ENCODE measurements at regions not wholly inside any gene's neighbourhood (a gene's known extent, or its start where the extent isn't known, plus 50 kb on each side); places are given as distances from the start of the nearest gene placed in this dataset.
"Not testable (repeated sequence)": the region's sequence is repeated elsewhere in the genome, so short reads cannot be mapped to it uniquely, and the experiment has no call there.

GRCh38 chr2:16721529-16721928 lies 55.9 kb upstream of the CYRIA start:
- CTCF ChIA-PET; H3K36me3 ChIP-seq (ENCODE audit: control insufficient read depth in 2 of 2, extremely low read depth in 1 of 2, insufficient read depth in 1 of 2, low read length in 1 of 2); H3K27ac Mint-ChIP-seq; H3K4me1 Mint-ChIP-seq; H3K36me3 Mint-ChIP-seq; H3K4me1 ChIP-seq (ENCODE audit: control insufficient read depth in 1 of 2, extremely low read depth in 1 of 2, insufficient read depth in 2 of 2, low read length in 2 of 2); H3K9me3 ChIP-seq; DNase-seq; H3K27ac ChIP-seq (ENCODE audit: low read length); ATAC-seq (replicated peaks in 1 of 4); H3K4me3 ChIP-seq (ENCODE audit: control insufficient read depth in 1 of 2, extremely low read depth in 1 of 2, low read length in 1 of 2); H3K9me3 Mint-ChIP-seq; H3K4me3 Mint-ChIP-seq; H3K27me3 ChIP-seq (replicated peaks in 1 of 2; ENCODE audit: control insufficient read depth in 2 of 2, extremely low read depth in 1 of 2, insufficient read depth in 2 of 2, low read length in 1 of 2): not testable (repeated sequence)
- POLR2A ChIA-PET, result interaction anchor here in 1 of 2 donors (0.7 kb wide), 1 partner anchor 13 kb away, joined by 5 read pairs; no protein-coding TSS in a partner anchor
- peaks cover 2 to 27% of the 10 kb centered on the region in 2 donors for H3K27me3 Mint-ChIP-seq
- WGBS (ENCODE audit: insufficient coverage), result 67% methylated on average over 1 of the region's 4 CpGs

- H3K9me3 ChIP-seq; H3K27me3 ChIP-seq (replicated peaks in 1 of 2; ENCODE audit: control insufficient read depth in 2 of 2, extremely low read depth in 1 of 2, insufficient read depth in 2 of 2, low read length in 1 of 2); CTCF ChIA-PET; H3K36me3 Mint-ChIP-seq; ATAC-seq (replicated peaks in 1 of 4); H3K4me3 ChIP-seq (ENCODE audit: control insufficient read depth in 1 of 2, extremely low read depth in 1 of 2, low read length in 1 of 2); POLR2A ChIA-PET; H3K4me3 Mint-ChIP-seq; H3K9me3 Mint-ChIP-seq; H3K36me3 ChIP-seq (ENCODE audit: control insufficient read depth in 2 of 2, extremely low read depth in 1 of 2, insufficient read depth in 1 of 2, low read length in 1 of 2); DNase-seq; H3K27ac ChIP-seq (ENCODE audit: low read length); H3K4me1 ChIP-seq (ENCODE audit: control insufficient read depth in 1 of 2, extremely low read depth in 1 of 2, insufficient read depth in 2 of 2, low read length in 2 of 2); H3K27ac Mint-ChIP-seq; H3K4me1 Mint-ChIP-seq: not testable (repeated sequence)
- 57% methylated on average over 1 of the region's 3 CpGs for WGBS (ENCODE audit: insufficient coverage)
- peaks cover 2 to 27% of the 10 kb centered on the region in 2 donors for H3K27me3 Mint-ChIP-seq
Observed at GRCh38 chr2:16720737-16721136, 55.1 kb upstream of the CYRIA start.

- ChIA-PET POLR2A (no interaction called here), CTCF (no interaction called here)
- H3K4me1 Mint-ChIP-seq, result no peaks in the 10 kb centered on the region
- DNase-seq (no peak), ATAC-seq (replicated peaks in 1 of 4) (no peak)
- H3K4me3 Mint-ChIP-seq, result no peak overlapping the region
- H3K27ac Mint-ChIP-seq, result no peak overlapping the region
- no peaks in the 10 kb centered on the region for H3K36me3 Mint-ChIP-seq
- Histone ChIP-seq H3K4me1 (ENCODE audit: control insufficient read depth in 1 of 2, extremely low read depth in 1 of 2, insufficient read depth in 2 of 2, low read length in 2 of 2) (no peaks in the 10 kb centered on the region), H3K36me3 (ENCODE audit: control insufficient read depth in 2 of 2, extremely low read depth in 1 of 2, insufficient read depth in 1 of 2, low read length in 1 of 2) (no peaks in the 10 kb centered on the region), H3K27me3 (replicated peaks in 1 of 2; ENCODE audit: control insufficient read depth in 2 of 2, extremely low read depth in 1 of 2, insufficient read depth in 2 of 2, low read length in 1 of 2) (peaks cover 0 to 7% of the 10 kb centered on the region in 2 experiments), H3K9me3 (no peaks in the 10 kb centered on the region), H3K27ac (ENCODE audit: low read length) (no peak overlapping the region), H3K4me3 (ENCODE audit: control insufficient read depth in 1 of 2, extremely low read depth in 1 of 2, low read length in 1 of 2) (no peak overlapping the region)
- no peaks in the 10 kb centered on the region for H3K9me3 Mint-ChIP-seq
- peaks cover 2 to 21% of the 10 kb centered on the region in 2 donors for H3K27me3 Mint-ChIP-seq
- 71% methylated on average over 2 of the region's 3 CpGs for WGBS (ENCODE audit: insufficient coverage)
Observed at GRCh38 chr2:16719485-16719808, 53.8 kb upstream of the CYRIA start.

- ChIA-PET CTCF (no interaction called here), POLR2A (no interaction called here)
- Histone ChIP-seq H3K36me3 (ENCODE audit: control insufficient read depth in 2 of 2, extremely low read depth in 1 of 2, insufficient read depth in 1 of 2, low read length in 1 of 2) (no peaks in the 10 kb centered on the region), H3K27me3 (replicated peaks in 1 of 2; ENCODE audit: control insufficient read depth in 2 of 2, extremely low read depth in 1 of 2, insufficient read depth in 2 of 2, low read length in 1 of 2) (peaks cover 0 to 7% of the 10 kb centered on the region in 2 experiments), H3K4me3 (ENCODE audit: control insufficient read depth in 1 of 2, extremely low read depth in 1 of 2, low read length in 1 of 2) (no peak overlapping the region), H3K4me1 (ENCODE audit: control insufficient read depth in 1 of 2, extremely low read depth in 1 of 2, insufficient read depth in 2 of 2, low read length in 2 of 2) (no peaks in the 10 kb centered on the region), H3K9me3 (no peaks in the 10 kb centered on the region), H3K27ac (ENCODE audit: low read length) (no peak overlapping the region)
- no peaks in the 10 kb centered on the region for H3K9me3 Mint-ChIP-seq
- DNase-seq, result no peak
- no peak overlapping the region for H3K4me3 Mint-ChIP-seq
- H3K27me3 Mint-ChIP-seq, result peaks cover 2 to 15% of the 10 kb centered on the region in 2 donors
- WGBS (ENCODE audit: insufficient coverage), result 80% methylated on average over 5 of the region's 10 CpGs
- H3K4me1 Mint-ChIP-seq, result no peaks in the 10 kb centered on the region
- H3K27ac Mint-ChIP-seq, result no peak overlapping the region
- H3K36me3 Mint-ChIP-seq, result no peaks in the 10 kb centered on the region
- ATAC-seq (replicated peaks in 1 of 4), result no peak
Observed at GRCh38 chr2:16718576-16719484, 53.2 kb upstream of the CYRIA start.

DNA sequence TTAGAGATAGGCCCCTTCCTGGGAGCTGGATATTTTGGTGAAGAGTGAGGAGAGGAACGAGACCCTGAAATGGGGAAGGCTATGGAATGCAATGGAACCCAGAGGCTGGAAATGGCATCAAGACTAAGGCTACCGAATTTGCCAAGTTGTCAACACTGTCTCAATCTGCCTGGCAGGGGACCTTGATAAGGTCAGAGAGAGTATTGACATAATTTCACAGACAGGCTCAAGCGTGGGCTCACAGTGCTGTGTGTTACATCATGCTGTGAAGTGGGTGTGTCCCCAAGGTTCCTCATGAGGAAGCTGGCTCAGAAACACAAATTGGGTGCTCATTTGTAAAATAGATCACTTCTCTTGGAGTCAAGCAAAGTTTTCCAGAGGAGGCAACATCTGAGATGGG lies 51.8 kb upstream of the CYRIA start:
- POLR2A ChIA-PET, result no interaction called here
- peaks cover 2 to 18% of the 10 kb centered on the region in 2 donors for H3K27me3 Mint-ChIP-seq
- Histone ChIP-seq H3K27me3 (replicated peaks in 1 of 2; ENCODE audit: control insufficient read depth in 2 of 2, extremely low read depth in 1 of 2, insufficient read depth in 2 of 2, low read length in 1 of 2) (peaks cover 0 to 7% of the 10 kb centered on the region in 2 experiments), H3K4me1 (ENCODE audit: control insufficient read depth in 1 of 2, extremely low read depth in 1 of 2, insufficient read depth in 2 of 2, low read length in 2 of 2) (no peaks in the 10 kb centered on the region), H3K36me3 (ENCODE audit: control insufficient read depth in 2 of 2, extremely low read depth in 1 of 2, insufficient read depth in 1 of 2, low read length in 1 of 2) (no peaks in the 10 kb centered on the region), H3K9me3 (no peaks in the 10 kb centered on the region), H3K4me3 (ENCODE audit: control insufficient read depth in 1 of 2, extremely low read depth in 1 of 2, low read length in 1 of 2) (no peak overlapping the region), H3K27ac (ENCODE audit: low read length) (no peak overlapping the region)
- ATAC-seq (replicated peaks in 1 of 4) (no peak), DNase-seq (peak in 1 of 35 experiments; percentile 5)
- H3K27ac Mint-ChIP-seq, result no peak overlapping the region
- no peak overlapping the region for H3K4me3 Mint-ChIP-seq
- H3K9me3 Mint-ChIP-seq, result no peaks in the 10 kb centered on the region
- CTCF ChIA-PET, result no interaction called here
- no peaks in the 10 kb centered on the region for H3K36me3 Mint-ChIP-seq
- no peaks in the 10 kb centered on the region for H3K4me1 Mint-ChIP-seq
- WGBS (ENCODE audit: insufficient coverage), result 61% methylated on average over 2 of the region's 3 CpGs

GRCh38 chr2:16716944-16717343 lies 51.3 kb upstream of the CYRIA start:
- no peaks in the 10 kb centered on the region for H3K4me1 ChIP-seq (ENCODE audit: control insufficient read depth in 1 of 2, extremely low read depth in 1 of 2, insufficient read depth in 2 of 2, low read length in 2 of 2)
- no peak for ATAC-seq (replicated peaks in 1 of 4)
- no peaks in the 10 kb centered on the region for H3K36me3 Mint-ChIP-seq
- no peak overlapping the region for H3K27ac Mint-ChIP-seq
- no peaks in the 10 kb centered on the region for H3K9me3 ChIP-seq
- H3K4me1 Mint-ChIP-seq, result no peaks in the 10 kb centered on the region
- no peak overlapping the region for H3K27ac ChIP-seq (ENCODE audit: low read length)
- H3K27me3 ChIP-seq (replicated peaks in 1 of 2; ENCODE audit: control insufficient read depth in 2 of 2, extremely low read depth in 1 of 2, insufficient read depth in 2 of 2, low read length in 1 of 2), result peaks cover 0 to 7% of the 10 kb centered on the region in 2 experiments
- no peak for DNase-seq
- ChIA-PET POLR2A (no interaction called here), CTCF (no interaction called here)
- no peak overlapping the region for H3K4me3 ChIP-seq (ENCODE audit: control insufficient read depth in 1 of 2, extremely low read depth in 1 of 2, low read length in 1 of 2)
- H3K36me3 ChIP-seq (ENCODE audit: control insufficient read depth in 2 of 2, extremely low read depth in 1 of 2, insufficient read depth in 1 of 2, low read length in 1 of 2), result no peaks in the 10 kb centered on the region
- 76% methylated on average over 3 of the region's 4 CpGs for WGBS (ENCODE audit: insufficient coverage)
- no peak overlapping the region for H3K4me3 Mint-ChIP-seq
- no peaks in the 10 kb centered on the region for H3K9me3 Mint-ChIP-seq
- peaks cover under 1 to 15% of the 10 kb centered on the region in 2 donors for H3K27me3 Mint-ChIP-seq
